HepG2 (cell line): ENCODE measurements at regions not wholly inside any gene's neighbourhood (a gene's known extent, or its start where the extent isn't known, plus 50 kb on each side); places are given as distances from the start of the nearest gene placed in this dataset.

Experiments
- ATAC-seq: fragments of 200-7000 bp; cut with Tn5 transposase; 3 replicates; pipeline ENCODE4 v1.9.1; 2020; ENCODE audit warnings: mild to moderate bottlenecking, moderate library complexity
- BruUV-seq: library from RNA; stranded (reverse); fragments of 400-500 nt; replicated peaks from 2 replicates; lab custom pipeline; 2021; lab: Mats Ljungman, UMichigan
- CTCF ChIA-PET: fragments of 300-600 bp; formaldehyde crosslinking; extraction: SDS; loops from one replicate; lab custom pipeline; 2021; ENCODE audit warnings: low total read pairs, inconsistent platforms, low intra/inter-chr PET ratio; lab: Yijun Ruan, JAX
- POLR2A ChIA-PET: fragments of 350-600 bp; sonication (Branson Sonifier 250); formaldehyde crosslinking; loops from one replicate; lab custom pipeline; 2020; ENCODE audit warnings: antibody characterized with exemption, inconsistent platforms; lab: Yijun Ruan, JAX
- DNase-seq: peaks from one replicate; pipeline ENCODE4 v3.0.0-alpha.2; 2015; ENCODE audit warnings: low spot score
- FAIRE-seq: peaks from 3 replicates; lab custom pipeline; 2011; peaks lifted over from hg19 to GRCh38; lab: Jason Lieb, UNC
- H2AFZ ChIP-seq: one replicate; pipeline ENCODE4 v1.6.1; 2011; ENCODE audit warnings: low read length, inconsistent platforms
- H3K27ac ChIP-seq: fragments of 300-600 bp; 3 replicates; pipeline ENCODE4 v1.8.0; 2011; ENCODE audit warnings: mixed run types, mild to moderate bottlenecking, mixed read lengths, low read length, inconsistent platforms; ENCODE audit not compliant: insufficient read depth; ENCODE audit errors: extremely low read length
- H3K27me3 ChIP-seq, 2 experiments: fragments of 200-600 bp in 1 of 2; 2 replicates in 1 of 2; 3 replicates in 1 of 2; pipeline versions ENCODE4 v1.6.0 to v1.8.0; 2011; ENCODE audit warnings: low read length in 2 of 2, mild to moderate bottlenecking in 2 of 2, moderate library complexity in 2 of 2, inconsistent platforms in 1 of 2; ENCODE audit not compliant: insufficient read depth in 2 of 2, control insufficient read depth in 1 of 2
- H3K36me3 ChIP-seq, 2 experiments: fragments of 200-600 bp in 1 of 2; replicated peaks in 1 of 2; 2 replicates in 1 of 2; 3 replicates in 1 of 2; pipeline versions ENCODE4 v1.5.1 to v1.8.0; 2011; ENCODE audit warnings: low read length in 2 of 2, inconsistent platforms in 1 of 2; ENCODE audit not compliant: insufficient read depth in 2 of 2, control insufficient read depth in 1 of 2
- H3K4me1 ChIP-seq: 2 replicates; pipeline ENCODE4 v1.5.1; 2012; ENCODE audit warnings: low read length, inconsistent platforms; ENCODE audit not compliant: insufficient read depth
- H3K4me2 ChIP-seq: 2 replicates; pipeline ENCODE4 v1.6.0; 2011; ENCODE audit warnings: low read depth, low read length, inconsistent platforms
- H3K4me3 ChIP-seq, 3 experiments: fragments of 200-600 bp in 1 of 3; sonication (generic), shearing (Covaris generic) in 1 of 3; replicated peaks in 1 of 3; 2 replicates each; pipeline ENCODE4 v1.5.1; 2011 to 2016; ENCODE audit warnings: low read length in 3 of 3, inconsistent platforms in 2 of 3, low read depth in 2 of 3, mild to moderate bottlenecking in 2 of 3, control low read depth in 1 of 3, mixed read lengths in 1 of 3; ENCODE audit not compliant: insufficient read depth in 1 of 3
- H3K79me2 ChIP-seq: one replicate; pipeline ENCODE4 v1.6.1; 2011; ENCODE audit warnings: low read length, inconsistent platforms; ENCODE audit not compliant: insufficient read depth
- H3K9ac ChIP-seq: 2 replicates; pipeline ENCODE4 v1.6.0; 2011; ENCODE audit warnings: mild to moderate bottlenecking, low read depth, low read length, inconsistent platforms; ENCODE audit not compliant: insufficient read depth
- H3K9me3 ChIP-seq: 2 replicates; pipeline ENCODE4 v1.5.1; 2012; ENCODE audit warnings: mild to moderate bottlenecking, low read length
- H4K20me1 ChIP-seq: 2 replicates; pipeline ENCODE4 v1.6.0; 2011; ENCODE audit warnings: inconsistent platforms, mild to moderate bottlenecking, low read length, moderate library complexity; ENCODE audit not compliant: insufficient read depth
- CCAR2 ChIP-seq: fragments of 200-400 bp; formaldehyde crosslinking; optimal IDR thresholded peaks from 2 replicates; pipeline ENCODE3; 2018; ENCODE audit warnings: low read depth, mild to moderate bottlenecking, low read length, moderate library complexity
- FOXO1 ChIP-seq: sonication (generic); formaldehyde crosslinking; IDR thresholded peaks from 2 replicates; pipeline ENCODE4 v1.4.0; 2020; ENCODE audit warnings: missing genetic modification reagents
- HOXA5 ChIP-seq: sonication (generic); formaldehyde crosslinking; IDR thresholded peaks from 2 replicates; pipeline ENCODE4 v1.4.0; 2020; ENCODE audit warnings: missing genetic modification reagents
- ISX ChIP-seq: sonication (generic); formaldehyde crosslinking; conservative IDR thresholded peaks from 2 replicates; pipeline ENCODE4 v1.5.0; 2020; ENCODE audit warnings: missing genetic modification reagents
- ZNF460 ChIP-seq: sonication (generic); formaldehyde crosslinking; IDR thresholded peaks from 2 replicates; pipeline ENCODE4 v1.5.1; 2020; ENCODE audit warnings: missing genetic modification reagents, mild to moderate bottlenecking, borderline replicate concordance
- ZNF569 ChIP-seq: sonication (generic); formaldehyde crosslinking; IDR thresholded peaks from 2 replicates; pipeline ENCODE4 v1.5.0; 2020; ENCODE audit warnings: mild to moderate bottlenecking, missing genetic modification reagents, moderate library complexity, borderline replicate concordance
- WGBS: methylation state at CpG from one replicate; pipeline ENCODE4 v1.1.6; 2017; ENCODE audit warnings: low lambda C conversion rate; 5-methylcytosine and 5-hydroxymethylcytosine counted together
- in situ Hi-C: cut with HindIII; loops from 2 replicates; pipeline ENCODE4 v1.10.0; 2017; ENCODE audit warnings: low pct_unique_long_range_greater_than_20kb; ENCODE audit not compliant: extremely low pct_ligation_motif_present
- intact Hi-C: fragments of 100-400 bp; cut with micrococcal nuclease; formaldehyde crosslinking; loops from one replicate; pipeline ENCODE4 v1.10.0; 2022; ENCODE audit not compliant: unreplicated experiment
- TF ChIP-seq, protein P1 (sequence below): sonication (generic); formaldehyde crosslinking; IDR thresholded peaks from 2 replicates; pipeline ENCODE4 v1.4.0; 2020; ENCODE audit warnings: missing genetic modification reagents
- TF ChIP-seq, protein P2 (sequence below): IDR thresholded peaks from 2 replicates; pipeline ENCODE4 v1.6.1; 2016; ENCODE audit warnings: missing biosample characterization, missing genetic modification reagents, low read depth
- TF ChIP-seq, protein P3 (sequence below): sonication (generic); formaldehyde crosslinking; IDR thresholded peaks from 2 replicates; pipeline ENCODE4 v1.5.0; 2020; ENCODE audit warnings: missing genetic modification reagents
- TF ChIP-seq, protein P4 (sequence below): sonication (generic); formaldehyde crosslinking; conservative IDR thresholded peaks from 2 replicates; pipeline ENCODE4 v1.8.0; 2022; ENCODE audit warnings: low read depth, missing genetic modification reagents
- TF ChIP-seq, protein P5 (sequence below): sonication (generic); formaldehyde crosslinking; IDR thresholded peaks from 2 replicates; pipeline ENCODE4 v1.4.0; 2020; ENCODE audit warnings: low read depth, missing genetic modification reagents
- TF ChIP-seq, protein P6 (sequence below): sonication (generic); formaldehyde crosslinking; IDR thresholded peaks from 2 replicates; pipeline ENCODE4 v1.5.1; 2020; ENCODE audit warnings: mild to moderate bottlenecking, missing genetic modification reagents, moderate library complexity

DNA sequence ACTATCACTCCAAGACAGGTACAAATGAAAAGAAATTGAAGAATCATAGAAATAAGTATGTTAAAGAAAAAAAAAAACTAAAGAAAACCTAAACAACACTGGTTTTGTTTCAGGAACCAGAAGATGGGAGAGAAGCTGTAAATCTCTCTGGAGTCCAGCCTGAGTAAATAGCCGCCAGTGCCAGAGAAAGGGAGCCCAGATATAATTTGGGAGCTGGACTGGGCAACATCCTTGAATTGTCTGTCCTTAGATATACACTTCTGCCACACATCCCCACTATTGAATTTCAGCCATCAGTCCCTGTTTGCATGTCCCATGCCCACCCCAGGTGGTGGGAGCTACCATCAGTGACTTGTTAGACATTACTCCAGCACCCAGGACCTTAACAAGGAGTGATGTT, 979.6 kb downstream of the DTWD2 start:
- no peaks in the 10 kb centered on the region for H3K4me1 ChIP-seq
- FAIRE-seq (no peak), ATAC-seq (no peak), DNase-seq (no peak)
- no peaks in the 10 kb centered on the region for H3K79me2 ChIP-seq
- H4K20me1 ChIP-seq = no peaks in the 10 kb centered on the region
- H3K27me3 ChIP-seq = no peaks in the 10 kb centered on the region
- H3K9ac ChIP-seq = no peak overlapping the region
- ChIA-PET POLR2A (no interaction called here), CTCF (no interaction called here)
- intact Hi-C loops (no loop called here), in situ Hi-C loops (no loop called here)
- H3K27ac ChIP-seq = no peak overlapping the region
- BruUV-seq = no TSS peak
- H2AFZ ChIP-seq = no peak overlapping the region
- 0% methylated on average over 1 of the region's 1 CpG for WGBS
- H3K36me3 ChIP-seq = no peaks in the 10 kb centered on the region
- no peak overlapping the region for H3K4me3 ChIP-seq
- no peaks in the 10 kb centered on the region for H3K9me3 ChIP-seq
- no peak overlapping the region for H3K4me2 ChIP-seq
- TF ChIP-seq, protein P1, sequence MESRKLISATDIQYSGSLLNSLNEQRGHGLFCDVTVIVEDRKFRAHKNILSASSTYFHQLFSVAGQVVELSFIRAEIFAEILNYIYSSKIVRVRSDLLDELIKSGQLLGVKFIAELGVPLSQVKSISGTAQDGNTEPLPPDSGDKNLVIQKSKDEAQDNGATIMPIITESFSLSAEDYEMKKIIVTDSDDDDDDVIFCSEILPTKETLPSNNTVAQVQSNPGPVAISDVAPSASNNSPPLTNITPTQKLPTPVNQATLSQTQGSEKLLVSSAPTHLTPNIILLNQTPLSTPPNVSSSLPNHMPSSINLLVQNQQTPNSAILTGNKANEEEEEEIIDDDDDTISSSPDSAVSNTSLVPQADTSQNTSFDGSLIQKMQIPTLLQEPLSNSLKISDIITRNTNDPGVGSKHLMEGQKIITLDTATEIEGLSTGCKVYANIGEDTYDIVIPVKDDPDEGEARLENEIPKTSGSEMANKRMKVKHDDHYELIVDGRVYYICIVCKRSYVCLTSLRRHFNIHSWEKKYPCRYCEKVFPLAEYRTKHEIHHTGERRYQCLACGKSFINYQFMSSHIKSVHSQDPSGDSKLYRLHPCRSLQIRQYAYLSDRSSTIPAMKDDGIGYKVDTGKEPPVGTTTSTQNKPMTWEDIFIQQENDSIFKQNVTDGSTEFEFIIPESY (CRISPR knock-in tag) = no peak
- no peak for TF ChIP-seq ZNF460
- TF ChIP-seq, protein P2, sequence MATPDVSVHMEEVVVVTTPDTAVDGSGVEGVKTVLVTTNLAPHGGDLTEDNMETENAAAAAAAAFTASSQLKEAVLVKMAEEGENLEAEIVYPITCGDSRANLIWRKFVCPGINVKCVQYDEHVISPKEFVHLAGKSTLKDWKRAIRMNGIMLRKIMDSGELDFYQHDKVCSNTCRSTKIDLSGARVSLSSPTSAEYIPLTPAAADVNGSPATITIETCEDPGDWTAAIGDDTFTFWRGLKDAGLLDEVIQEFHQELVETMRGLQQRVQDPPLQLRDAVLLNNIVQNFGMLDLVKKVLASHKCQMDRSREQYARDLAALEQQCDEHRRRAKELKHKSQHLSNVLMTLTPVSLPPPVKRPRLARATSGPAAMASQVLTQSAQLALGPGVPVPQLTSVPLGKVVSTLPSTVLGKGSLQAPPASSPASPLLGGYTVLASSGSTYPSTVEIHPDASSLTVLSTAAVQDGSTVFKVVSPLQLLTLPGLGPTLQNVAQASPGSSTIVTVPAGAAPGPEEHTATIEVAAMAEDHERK (CRISPR knock-in tag) = no peak
- TF ChIP-seq, protein P3, sequence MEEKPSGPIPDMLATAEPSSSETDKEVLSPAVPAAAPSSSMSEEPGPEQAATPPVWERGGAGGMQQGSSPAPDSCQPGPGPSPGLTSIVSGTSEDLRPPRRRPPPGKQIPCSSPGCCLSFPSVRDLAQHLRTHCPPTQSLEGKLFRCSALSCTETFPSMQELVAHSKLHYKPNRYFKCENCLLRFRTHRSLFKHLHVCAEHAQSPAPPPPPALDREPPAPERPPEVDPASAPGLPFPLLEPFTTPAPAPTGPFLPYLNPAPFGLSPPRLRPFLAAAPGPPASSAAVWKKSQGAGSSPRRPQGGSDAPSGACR (CRISPR knock-in tag) = no peak
- no peak for TF ChIP-seq ZNF569 (CRISPR knock-in tag)
- TF ChIP-seq, protein P4, sequence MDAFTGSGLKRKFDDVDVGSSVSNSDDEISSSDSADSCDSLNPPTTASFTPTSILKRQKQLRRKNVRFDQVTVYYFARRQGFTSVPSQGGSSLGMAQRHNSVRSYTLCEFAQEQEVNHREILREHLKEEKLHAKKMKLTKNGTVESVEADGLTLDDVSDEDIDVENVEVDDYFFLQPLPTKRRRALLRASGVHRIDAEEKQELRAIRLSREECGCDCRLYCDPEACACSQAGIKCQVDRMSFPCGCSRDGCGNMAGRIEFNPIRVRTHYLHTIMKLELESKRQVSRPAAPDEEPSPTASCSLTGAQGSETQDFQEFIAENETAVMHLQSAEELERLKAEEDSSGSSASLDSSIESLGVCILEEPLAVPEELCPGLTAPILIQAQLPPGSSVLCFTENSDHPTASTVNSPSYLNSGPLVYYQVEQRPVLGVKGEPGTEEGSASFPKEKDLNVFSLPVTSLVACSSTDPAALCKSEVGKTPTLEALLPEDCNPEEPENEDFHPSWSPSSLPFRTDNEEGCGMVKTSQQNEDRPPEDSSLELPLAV (CRISPR knock-in tag) = no peak
- TF ChIP-seq, protein P5, sequence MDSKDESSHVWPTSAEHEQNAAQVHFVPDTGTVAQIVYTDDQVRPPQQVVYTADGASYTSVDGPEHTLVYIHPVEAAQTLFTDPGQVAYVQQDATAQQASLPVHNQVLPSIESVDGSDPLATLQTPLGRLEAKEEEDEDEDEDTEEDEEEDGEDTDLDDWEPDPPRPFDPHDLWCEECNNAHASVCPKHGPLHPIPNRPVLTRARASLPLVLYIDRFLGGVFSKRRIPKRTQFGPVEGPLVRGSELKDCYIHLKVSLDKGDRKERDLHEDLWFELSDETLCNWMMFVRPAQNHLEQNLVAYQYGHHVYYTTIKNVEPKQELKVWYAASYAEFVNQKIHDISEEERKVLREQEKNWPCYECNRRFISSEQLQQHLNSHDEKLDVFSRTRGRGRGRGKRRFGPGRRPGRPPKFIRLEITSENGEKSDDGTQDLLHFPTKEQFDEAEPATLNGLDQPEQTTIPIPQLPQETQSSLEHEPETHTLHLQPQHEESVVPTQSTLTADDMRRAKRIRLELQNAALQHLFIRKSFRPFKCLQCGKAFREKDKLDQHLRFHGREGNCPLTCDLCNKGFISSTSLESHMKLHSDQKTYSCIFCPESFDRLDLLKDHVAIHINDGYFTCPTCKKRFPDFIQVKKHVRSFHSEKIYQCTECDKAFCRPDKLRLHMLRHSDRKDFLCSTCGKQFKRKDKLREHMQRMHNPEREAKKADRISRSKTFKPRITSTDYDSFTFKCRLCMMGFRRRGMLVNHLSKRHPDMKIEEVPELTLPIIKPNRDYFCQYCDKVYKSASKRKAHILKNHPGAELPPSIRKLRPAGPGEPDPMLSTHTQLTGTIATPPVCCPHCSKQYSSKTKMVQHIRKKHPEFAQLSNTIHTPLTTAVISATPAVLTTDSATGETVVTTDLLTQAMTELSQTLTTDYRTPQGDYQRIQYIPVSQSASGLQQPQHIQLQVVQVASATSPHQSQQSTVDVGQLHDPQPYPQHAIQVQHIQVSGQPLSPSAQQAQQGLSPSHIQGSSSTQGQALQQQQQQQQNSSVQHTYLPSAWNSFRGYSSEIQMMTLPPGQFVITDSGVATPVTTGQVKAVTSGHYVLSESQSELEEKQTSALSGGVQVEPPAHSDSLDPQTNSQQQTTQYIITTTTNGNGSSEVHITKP (CRISPR knock-in tag) = no peak
- no peak for TF ChIP-seq FOXO1 (CRISPR knock-in tag)
- TF ChIP-seq ISX (CRISPR knock-in tag) = no peak
- TF ChIP-seq HOXA5 = no peak
- TF ChIP-seq, protein P6, sequence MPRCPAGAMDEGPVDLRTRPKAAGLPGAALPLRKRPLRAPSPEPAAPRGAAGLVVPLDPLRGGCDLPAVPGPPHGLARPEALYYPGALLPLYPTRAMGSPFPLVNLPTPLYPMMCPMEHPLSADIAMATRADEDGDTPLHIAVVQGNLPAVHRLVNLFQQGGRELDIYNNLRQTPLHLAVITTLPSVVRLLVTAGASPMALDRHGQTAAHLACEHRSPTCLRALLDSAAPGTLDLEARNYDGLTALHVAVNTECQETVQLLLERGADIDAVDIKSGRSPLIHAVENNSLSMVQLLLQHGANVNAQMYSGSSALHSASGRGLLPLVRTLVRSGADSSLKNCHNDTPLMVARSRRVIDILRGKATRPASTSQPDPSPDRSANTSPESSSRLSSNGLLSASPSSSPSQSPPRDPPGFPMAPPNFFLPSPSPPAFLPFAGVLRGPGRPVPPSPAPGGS = no peak
- no peak for TF ChIP-seq CCAR2
